ENCODE measurements at regions not wholly inside any gene's neighbourhood (a gene's known extent, or its start where the extent isn't known, plus 50 kb on each side); places are given as distances from the start of the nearest gene placed in this dataset.

DNA sequence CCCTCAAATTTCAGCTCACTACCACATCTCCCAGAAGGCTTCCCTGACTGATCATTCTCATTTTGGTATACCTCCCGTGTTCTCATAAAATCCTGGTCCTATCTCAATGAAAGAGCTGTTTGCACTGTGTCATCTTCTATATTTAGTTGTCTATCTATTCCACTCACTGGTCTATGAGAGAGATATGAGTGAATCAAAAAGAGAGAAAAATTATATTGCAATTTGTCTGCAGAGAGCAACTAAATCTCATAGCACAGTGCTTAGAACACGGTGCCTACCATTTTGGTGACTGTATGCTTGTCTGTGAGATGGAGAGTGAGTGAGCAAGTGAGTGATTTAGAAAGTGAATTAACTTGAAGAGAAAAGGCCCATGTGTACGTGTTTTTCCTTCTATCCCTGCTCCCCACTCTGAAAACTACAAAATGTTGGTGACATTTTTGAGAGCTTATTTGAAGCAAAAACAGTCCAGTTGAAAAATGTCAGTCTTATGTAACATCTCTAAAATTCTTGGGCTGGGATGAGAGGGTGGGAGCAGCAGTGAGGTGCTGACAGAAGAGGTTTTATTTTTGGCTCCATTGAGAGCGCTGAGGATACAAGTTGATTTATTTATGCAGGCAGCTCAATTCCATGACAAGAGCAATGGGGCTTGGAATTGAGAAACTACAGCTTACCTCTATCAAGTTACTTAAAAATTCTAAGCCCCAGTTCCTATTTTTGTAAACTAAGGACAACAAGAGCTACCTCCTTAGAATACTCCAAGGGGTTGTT, 373.5 kb upstream of the CHST9 start:
- Histone ChIP-seq H3K27me3 (ENCODE audit: insufficient read depth, insufficient read length) (no peaks in the 10 kb centered on the region), H3K36me3 (ENCODE audit: insufficient read depth, insufficient read length, low read length) (no peaks in the 10 kb centered on the region), H3K9ac (ENCODE audit: insufficient read length, low read depth) (no peak overlapping the region), H3K9me3 (ENCODE audit: insufficient read depth, low read length) (no peaks in the 10 kb centered on the region), H3K4me3 (ENCODE audit: insufficient read length, low read depth) (no peak overlapping the region), H3K4me1 (ENCODE audit: insufficient read depth, insufficient read length) (no peaks in the 10 kb centered on the region)
- TF ChIP-seq ZNF274 (IDR thresholded peaks at IDR 0.05; ENCODE audit: low read depth, low read length) (no peak), SUZ12 (IDR thresholded peaks at IDR 0.05; ENCODE audit: extremely low read depth, insufficient read depth, insufficient read length) (no peak), YY1 (IDR thresholded peaks at IDR 0.05; ENCODE audit: insufficient read depth, insufficient read length) (no peak)
- DNase-seq (ENCODE audit: low read depth, low spot score), result no peak

- no peak for TF ChIP-seq ZNF274 (IDR thresholded peaks at IDR 0.05; ENCODE audit: low read depth, low read length)
- TF ChIP-seq SUZ12 (IDR thresholded peaks at IDR 0.05; ENCODE audit: extremely low read depth, insufficient read depth, insufficient read length), result no peak
- TF ChIP-seq YY1 (IDR thresholded peaks at IDR 0.05; ENCODE audit: insufficient read depth, insufficient read length), result no peak
- no peaks in the 10 kb centered on the region for H3K27me3 ChIP-seq (ENCODE audit: insufficient read depth, insufficient read length)
Measured at GRCh38 chr18:27556741-27557140, 371.6 kb upstream of the CHST9 start.

GRCh38 chr18:27549335-27550039, 364.4 kb upstream of the CHST9 start:
- Histone ChIP-seq H3K4me3 (ENCODE audit: insufficient read length, low read depth) (no peak overlapping the region), H3K9ac (ENCODE audit: insufficient read length, low read depth) (no peak overlapping the region), H3K4me1 (ENCODE audit: insufficient read depth, insufficient read length) (no peaks in the 10 kb centered on the region), H3K9me3 (ENCODE audit: insufficient read depth, low read length) (no peaks in the 10 kb centered on the region), H3K36me3 (ENCODE audit: insufficient read depth, insufficient read length, low read length) (no peaks in the 10 kb centered on the region), H3K27me3 (ENCODE audit: insufficient read depth, insufficient read length) (no peaks in the 10 kb centered on the region)
- DNase-seq (ENCODE audit: low read depth, low spot score), result no peak
- no peak for TF ChIP-seq YY1 (IDR thresholded peaks at IDR 0.05; ENCODE audit: insufficient read depth, insufficient read length)
- TF ChIP-seq SUZ12 (IDR thresholded peaks at IDR 0.05; ENCODE audit: extremely low read depth, insufficient read depth, insufficient read length), result no peak
- no peak for TF ChIP-seq ZNF274 (IDR thresholded peaks at IDR 0.05; ENCODE audit: low read depth, low read length)

More at GRCh38 chr18:27556741-27557140, 371.6 kb upstream of the CHST9 start:
- Histone ChIP-seq H3K9me3 (ENCODE audit: insufficient read depth, low read length) (no peaks in the 10 kb centered on the region), H3K9ac (ENCODE audit: insufficient read length, low read depth) (no peak overlapping the region), H3K4me3 (ENCODE audit: insufficient read length, low read depth) (no peak overlapping the region), H3K4me1 (ENCODE audit: insufficient read depth, insufficient read length) (no peaks in the 10 kb centered on the region), H3K36me3 (ENCODE audit: insufficient read depth, insufficient read length, low read length) (no peaks in the 10 kb centered on the region)
- DNase-seq (ENCODE audit: low read depth, low spot score), result no peak

GRCh38 chr18:27546991-27547390, 361.9 kb upstream of the CHST9 start:
- TF ChIP-seq ZNF274 (IDR thresholded peaks at IDR 0.05; ENCODE audit: low read depth, low read length) (no peak), YY1 (IDR thresholded peaks at IDR 0.05; ENCODE audit: insufficient read depth, insufficient read length) (no peak), SUZ12 (IDR thresholded peaks at IDR 0.05; ENCODE audit: extremely low read depth, insufficient read depth, insufficient read length) (no peak)
- DNase-seq (ENCODE audit: low read depth, low spot score), result no peak
- Histone ChIP-seq H3K36me3 (ENCODE audit: insufficient read depth, insufficient read length, low read length) (no peaks in the 10 kb centered on the region), H3K9ac (ENCODE audit: insufficient read length, low read depth) (no peak overlapping the region), H3K4me1 (ENCODE audit: insufficient read depth, insufficient read length) (no peaks in the 10 kb centered on the region), H3K27me3 (ENCODE audit: insufficient read depth, insufficient read length) (no peaks in the 10 kb centered on the region), H3K4me3 (ENCODE audit: insufficient read length, low read depth) (no peak overlapping the region), H3K9me3 (ENCODE audit: insufficient read depth, low read length) (no peaks in the 10 kb centered on the region)

DNA sequence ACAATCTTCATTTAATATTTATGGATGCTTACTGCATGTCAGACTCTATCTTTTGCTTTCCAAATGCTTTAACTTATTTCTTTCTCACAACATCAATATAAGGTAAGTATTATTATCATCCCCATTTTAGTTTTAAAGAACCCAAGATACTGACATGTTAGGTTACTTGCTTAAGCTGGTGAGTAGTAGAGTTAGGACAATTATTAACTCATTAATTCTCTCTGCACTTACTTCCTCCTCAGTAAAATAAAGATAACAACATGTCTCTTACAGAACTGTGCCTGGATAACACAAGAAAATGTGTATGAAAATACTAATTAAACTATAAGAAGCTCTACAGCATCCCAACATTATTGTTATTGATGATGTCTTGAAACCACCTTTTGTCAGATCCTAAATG, 359.1 kb upstream of the CHST9 start:
- Histone ChIP-seq H3K4me3 (ENCODE audit: insufficient read length, low read depth) (no peak overlapping the region), H3K36me3 (ENCODE audit: insufficient read depth, insufficient read length, low read length) (no peaks in the 10 kb centered on the region), H3K9ac (ENCODE audit: insufficient read length, low read depth) (no peak overlapping the region), H3K4me1 (ENCODE audit: insufficient read depth, insufficient read length) (no peaks in the 10 kb centered on the region), H3K9me3 (ENCODE audit: insufficient read depth, low read length) (no peaks in the 10 kb centered on the region), H3K27me3 (ENCODE audit: insufficient read depth, insufficient read length) (no peaks in the 10 kb centered on the region)
- no peak for TF ChIP-seq YY1 (IDR thresholded peaks at IDR 0.05; ENCODE audit: insufficient read depth, insufficient read length)
- no peak for TF ChIP-seq ZNF274 (IDR thresholded peaks at IDR 0.05; ENCODE audit: low read depth, low read length)
- TF ChIP-seq SUZ12 (IDR thresholded peaks at IDR 0.05; ENCODE audit: extremely low read depth, insufficient read depth, insufficient read length), result no peak
- no peak for DNase-seq (ENCODE audit: low read depth, low spot score)

- H3K9me3 ChIP-seq (ENCODE audit: insufficient read depth, low read length), result no peaks in the 10 kb centered on the region
- no peak overlapping the region for H3K9ac ChIP-seq (ENCODE audit: insufficient read length, low read depth)
- H3K27me3 ChIP-seq (ENCODE audit: insufficient read depth, insufficient read length), result no peaks in the 10 kb centered on the region
- DNase-seq (ENCODE audit: low read depth, low spot score), result no peak
- TF ChIP-seq SUZ12 (IDR thresholded peaks at IDR 0.05; ENCODE audit: extremely low read depth, insufficient read depth, insufficient read length) (no peak), YY1 (IDR thresholded peaks at IDR 0.05; ENCODE audit: insufficient read depth, insufficient read length) (no peak), ZNF274 (IDR thresholded peaks at IDR 0.05; ENCODE audit: low read depth, low read length) (no peak)
- H3K4me3 ChIP-seq (ENCODE audit: insufficient read length, low read depth), result no peak overlapping the region
- H3K4me1 ChIP-seq (ENCODE audit: insufficient read depth, insufficient read length), result no peaks in the 10 kb centered on the region
- no peaks in the 10 kb centered on the region for H3K36me3 ChIP-seq (ENCODE audit: insufficient read depth, insufficient read length, low read length)
Measured at GRCh38 chr18:27541293-27541692, 356.2 kb upstream of the CHST9 start.

GRCh38 chr18:27540111-27540510, 355.0 kb upstream of the CHST9 start:
- DNase-seq (ENCODE audit: low read depth, low spot score), result no peak
- H3K9ac ChIP-seq (ENCODE audit: insufficient read length, low read depth), result no peak overlapping the region
- no peaks in the 10 kb centered on the region for H3K36me3 ChIP-seq (ENCODE audit: insufficient read depth, insufficient read length, low read length)
- H3K27me3 ChIP-seq (ENCODE audit: insufficient read depth, insufficient read length), result no peaks in the 10 kb centered on the region
- no peaks in the 10 kb centered on the region for H3K9me3 ChIP-seq (ENCODE audit: insufficient read depth, low read length)
- H3K4me1 ChIP-seq (ENCODE audit: insufficient read depth, insufficient read length), result no peaks in the 10 kb centered on the region
- TF ChIP-seq ZNF274 (IDR thresholded peaks at IDR 0.05; ENCODE audit: low read depth, low read length) (no peak), YY1 (IDR thresholded peaks at IDR 0.05; ENCODE audit: insufficient read depth, insufficient read length) (no peak), SUZ12 (IDR thresholded peaks at IDR 0.05; ENCODE audit: extremely low read depth, insufficient read depth, insufficient read length) (no peak)
- no peak overlapping the region for H3K4me3 ChIP-seq (ENCODE audit: insufficient read length, low read depth)
